AG10803 (cell line): ENCODE measurements at regions not wholly inside any gene's neighbourhood (a gene's known extent, or its start where the extent isn't known, plus 50 kb on each side); places are given as distances from the start of the nearest gene placed in this dataset.

ENCODE experiments used
- DNase-seq: peaks from one replicate; pipeline ENCODE4 v3.0.0; 2010; ENCODE audit warnings: low read depth
- H3K4me3 ChIP-seq: 2 replicates; pipeline ENCODE4 v1.5.1; 2011; ENCODE audit warnings: mild to moderate bottlenecking, low read length, control low read depth
- TF ChIP-seq, protein P1 (sequence below): conservative IDR thresholded peaks from 2 replicates; pipeline ENCODE4 v1.5.1; 2011; ENCODE audit warnings: mild to moderate bottlenecking, low read length, control low read depth, inconsistent platforms

DNA sequence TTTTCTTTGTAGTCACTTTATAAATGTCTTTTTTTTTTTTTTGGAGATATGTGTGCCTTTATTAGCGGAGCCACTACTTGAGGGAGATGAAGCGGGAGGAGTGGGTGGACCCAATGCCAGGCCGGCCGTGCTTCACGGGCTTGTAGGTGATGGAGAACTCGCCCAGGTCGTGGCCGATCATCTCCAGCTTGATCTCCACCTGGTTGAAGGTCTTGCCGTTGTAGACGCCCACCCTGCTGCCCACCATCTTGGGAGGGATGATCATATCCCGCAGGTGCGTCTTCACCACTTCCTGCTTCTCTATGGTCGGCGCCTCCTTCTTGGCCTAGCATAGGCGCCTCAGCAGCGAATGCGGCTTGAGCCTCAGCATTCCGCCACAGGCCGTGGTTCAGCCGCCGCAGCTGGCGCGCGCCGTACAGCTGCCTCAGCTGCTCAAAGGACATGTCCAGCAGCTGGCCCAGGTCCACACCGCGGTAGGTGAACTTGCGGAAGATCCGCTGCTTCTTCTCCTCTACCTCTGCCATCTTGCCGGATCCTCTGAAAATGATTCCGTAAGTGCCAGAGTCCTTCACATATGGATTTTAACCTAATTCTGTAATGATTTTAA lies 1095.6 kb downstream of the MAT2B start:
- no peak overlapping the region for H3K4me3 ChIP-seq
- no peak for DNase-seq
- TF ChIP-seq, protein P1, sequence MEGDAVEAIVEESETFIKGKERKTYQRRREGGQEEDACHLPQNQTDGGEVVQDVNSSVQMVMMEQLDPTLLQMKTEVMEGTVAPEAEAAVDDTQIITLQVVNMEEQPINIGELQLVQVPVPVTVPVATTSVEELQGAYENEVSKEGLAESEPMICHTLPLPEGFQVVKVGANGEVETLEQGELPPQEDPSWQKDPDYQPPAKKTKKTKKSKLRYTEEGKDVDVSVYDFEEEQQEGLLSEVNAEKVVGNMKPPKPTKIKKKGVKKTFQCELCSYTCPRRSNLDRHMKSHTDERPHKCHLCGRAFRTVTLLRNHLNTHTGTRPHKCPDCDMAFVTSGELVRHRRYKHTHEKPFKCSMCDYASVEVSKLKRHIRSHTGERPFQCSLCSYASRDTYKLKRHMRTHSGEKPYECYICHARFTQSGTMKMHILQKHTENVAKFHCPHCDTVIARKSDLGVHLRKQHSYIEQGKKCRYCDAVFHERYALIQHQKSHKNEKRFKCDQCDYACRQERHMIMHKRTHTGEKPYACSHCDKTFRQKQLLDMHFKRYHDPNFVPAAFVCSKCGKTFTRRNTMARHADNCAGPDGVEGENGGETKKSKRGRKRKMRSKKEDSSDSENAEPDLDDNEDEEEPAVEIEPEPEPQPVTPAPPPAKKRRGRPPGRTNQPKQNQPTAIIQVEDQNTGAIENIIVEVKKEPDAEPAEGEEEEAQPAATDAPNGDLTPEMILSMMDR: no peak

DNA sequence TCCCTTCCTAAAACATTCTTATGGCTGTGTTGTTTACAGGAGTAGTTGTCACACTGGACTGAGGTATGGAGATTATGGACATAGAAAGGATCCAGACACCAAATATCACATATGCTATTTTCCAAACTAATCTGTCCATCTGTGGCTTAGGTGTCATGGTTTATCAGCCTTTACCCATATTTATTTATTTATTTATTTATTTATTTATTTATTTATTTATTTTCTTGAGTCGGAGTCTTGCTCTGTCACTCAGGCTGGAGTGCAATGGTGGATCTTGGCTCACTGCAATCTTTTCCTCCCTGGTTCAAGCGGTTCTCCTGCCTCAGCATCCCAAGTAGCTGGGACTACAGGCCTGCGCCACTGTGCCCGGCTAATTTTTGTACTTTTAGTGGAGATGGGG lies 1103.1 kb downstream of the MAT2B start:
- TF ChIP-seq, protein P1: no peak
- no peak for DNase-seq
- H3K4me3 ChIP-seq: no peak overlapping the region

DNA sequence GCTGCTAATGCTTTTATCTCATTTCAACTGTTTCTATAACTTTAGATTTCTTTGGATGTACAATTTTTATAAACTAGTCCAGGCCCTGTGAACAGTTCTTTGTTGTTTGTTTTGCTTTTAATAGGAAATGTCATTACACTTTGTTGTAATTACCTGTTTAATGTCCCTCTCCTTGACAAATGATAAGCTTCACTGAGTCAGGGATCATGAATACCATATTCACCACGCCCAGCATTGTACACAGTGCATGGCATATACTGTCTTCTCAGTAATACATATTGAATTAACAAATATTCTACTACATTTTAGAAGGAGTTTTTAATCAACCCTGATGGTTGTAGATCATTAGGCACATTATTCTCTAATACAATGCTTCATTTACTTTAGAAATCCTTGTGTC lies 1105.0 kb downstream of the MAT2B start:
- TF ChIP-seq, protein P1: no peak
- no peak for DNase-seq

DNA sequence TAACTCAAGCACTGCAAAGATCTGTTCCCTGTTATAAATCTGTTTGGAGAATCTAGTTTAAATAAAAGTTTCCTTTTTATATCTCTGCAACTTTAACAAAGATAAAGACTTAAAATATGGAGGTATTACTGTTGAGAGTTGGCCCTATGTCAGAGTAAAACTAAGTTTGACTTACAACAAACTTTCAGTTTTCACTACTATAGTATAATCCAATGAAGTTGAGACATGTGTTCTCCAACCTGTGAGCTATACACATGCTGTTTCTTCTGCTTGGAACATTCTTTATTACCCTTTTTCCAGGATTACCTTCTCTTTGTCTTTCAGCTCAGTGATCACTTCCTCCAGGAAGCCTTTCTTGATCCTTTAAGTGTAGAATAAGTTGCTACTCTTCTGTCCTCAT lies 1109.3 kb downstream of the MAT2B start:
- TF ChIP-seq, protein P1: no peak
- DNase-seq: no peak
- H3K4me3 ChIP-seq: no peak overlapping the region

More for the DNA sequence above, 1105.0 kb downstream of the MAT2B start:
- H3K4me3 ChIP-seq: no peak overlapping the region

DNA sequence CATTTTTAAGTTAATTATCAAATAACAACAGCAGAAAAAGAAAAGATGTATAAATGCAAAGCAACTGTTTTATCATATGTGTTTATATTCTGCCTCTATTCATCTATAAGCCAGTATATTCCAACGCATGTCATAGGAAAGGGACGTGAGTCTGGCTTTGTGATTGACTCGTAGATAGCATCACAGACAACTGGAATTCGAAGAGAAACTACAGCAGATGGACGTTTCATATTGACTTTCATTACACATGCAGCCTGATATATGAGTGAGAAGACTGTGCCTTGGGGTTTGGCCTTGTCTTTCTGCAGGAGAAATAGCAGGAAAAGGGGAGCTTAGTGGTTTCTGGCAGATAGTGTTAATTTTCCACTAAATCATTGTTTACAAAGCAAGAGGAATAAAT lies 1111.9 kb downstream of the MAT2B start:
- no peak for DNase-seq
- H3K4me3 ChIP-seq: no peak overlapping the region
- TF ChIP-seq, protein P1: no peak

DNA sequence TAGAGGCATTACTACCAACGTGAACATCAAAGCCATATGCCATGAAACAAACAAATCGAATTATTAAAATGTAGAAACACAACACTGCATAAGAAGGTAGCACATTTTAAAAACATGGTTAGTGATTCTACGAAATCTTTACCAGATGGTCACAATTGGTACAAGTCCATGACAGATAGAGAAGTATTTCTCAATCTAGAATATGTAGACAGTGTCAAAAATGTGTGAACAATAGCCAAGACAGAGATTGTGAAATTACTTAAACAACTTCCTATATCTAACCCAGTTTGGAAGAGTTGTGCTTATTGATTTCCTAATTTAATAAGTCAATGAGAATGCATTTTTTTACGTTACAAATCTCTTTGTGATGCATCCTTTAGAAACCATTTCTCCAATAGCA lies 1121.6 kb downstream of the MAT2B start:
- DNase-seq: no peak
- TF ChIP-seq, protein P1: no peak

DNA sequence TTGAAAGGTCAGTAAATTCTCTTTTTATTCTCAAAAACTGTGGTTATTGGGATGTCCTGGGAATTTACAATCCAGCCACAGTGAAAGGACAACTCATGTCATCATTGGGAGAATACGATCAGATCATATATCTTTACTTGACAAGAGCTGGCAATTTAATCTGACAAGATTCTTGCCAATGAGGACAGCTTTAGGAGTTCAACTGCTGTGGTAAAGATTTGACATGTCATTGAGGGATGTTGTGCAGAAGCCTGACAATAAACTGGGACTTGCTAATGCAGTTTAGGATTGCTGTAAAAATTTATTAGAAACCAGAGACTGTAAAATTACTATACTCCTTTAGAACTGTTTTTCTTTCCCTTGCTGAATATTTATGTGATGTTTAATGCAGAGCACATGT lies 1131.0 kb downstream of the MAT2B start:
- no peak overlapping the region for H3K4me3 ChIP-seq
- DNase-seq: no peak
- TF ChIP-seq, protein P1: no peak

More for the DNA sequence above, 1121.6 kb downstream of the MAT2B start:
- H3K4me3 ChIP-seq: no peak overlapping the region
